Esophagus (tissue), 2 donors: ENCODE measurements at regions not wholly inside any gene's neighbourhood (a gene's known extent, or its start where the extent isn't known, plus 50 kb on each side); places are given as distances from the start of the nearest gene placed in this dataset.

Experiments used
- H3K27ac ChIP-seq, 2 donors: one replicate each; pipeline ENCODE4 v1.5.1; 2013; ENCODE audit warnings: low read depth in 2 of 2, mild to moderate bottlenecking in 2 of 2, inconsistent platforms in 1 of 2, low read length in 1 of 2, moderate library complexity in 1 of 2
- H3K27me3 ChIP-seq, 2 donors: one replicate each; pipeline ENCODE4 v1.6.1; 2013; ENCODE audit warnings: low read length in 2 of 2, control low read depth in 1 of 2, mild to moderate bottlenecking in 1 of 2; ENCODE audit not compliant: insufficient read depth in 2 of 2, control insufficient read depth in 1 of 2
- H3K36me3 ChIP-seq, 2 donors: one replicate each; pipeline ENCODE4 v1.6.1; 2013; ENCODE audit warnings: low read length in 1 of 2; ENCODE audit not compliant: control insufficient read depth in 2 of 2, insufficient read depth in 2 of 2
- H3K4me1 ChIP-seq, 2 donors: one replicate each; pipeline ENCODE4 v1.6.1; 2013; ENCODE audit warnings: low read length in 1 of 2; ENCODE audit not compliant: control insufficient read depth in 2 of 2, insufficient read depth in 2 of 2
- H3K4me3 ChIP-seq, 2 donors: one replicate each; pipeline ENCODE4 v1.5.1; 2013; ENCODE audit warnings: low read length in 2 of 2, mild to moderate bottlenecking in 2 of 2, low read depth in 1 of 2, moderate library complexity in 1 of 2
- H3K9me3 ChIP-seq, 2 donors: one replicate each; pipeline ENCODE4 v1.6.1; 2013; ENCODE audit warnings: mild to moderate bottlenecking in 2 of 2, low read depth in 1 of 2, low read length in 1 of 2, moderate library complexity in 1 of 2; ENCODE audit not compliant: control insufficient read depth in 2 of 2, insufficient read depth in 1 of 2
- WGBS, 2 donors: extraction: QIAGEN DNeasy Blood & Tissue Kit; methylation state at CpG; one replicate each; pipeline ENCODE4 v1.1.7; 2013; 5-methylcytosine and 5-hydroxymethylcytosine counted together
- donor health status: healthy with polysubstance abuse.
- donor health status: Bipolar disorder and iron deficiency.

- 78 to 85% methylated on average over 3 of the region's 3 CpGs for WGBS, 2 donors
- no peaks in the 10 kb centered on the region for H3K4me1 ChIP-seq
- H3K27ac ChIP-seq, result no peak overlapping the region
- H3K9me3 ChIP-seq, result no peaks in the 10 kb centered on the region
- no peaks in the 10 kb centered on the region for H3K36me3 ChIP-seq
- no peak overlapping the region for H3K4me3 ChIP-seq
- peaks cover 0 to 3% of the 10 kb centered on the region in 2 donors for H3K27me3 ChIP-seq
These were observed 456.2 kb downstream of the EPHA4 start for GRCh38 chr2:221115944-221116343.

GRCh38 chr2:221120643-221121042 lies 451.5 kb downstream of the EPHA4 start:
- H3K27me3 ChIP-seq, result peaks cover 0 to 3% of the 10 kb centered on the region in 2 donors
- H3K36me3 ChIP-seq, result no peaks in the 10 kb centered on the region
- no peak overlapping the region for H3K4me3 ChIP-seq
- 83 to 87% methylated on average over 2 of the region's 2 CpGs for WGBS, 2 donors
- H3K4me1 ChIP-seq, result no peaks in the 10 kb centered on the region
- no peaks in the 10 kb centered on the region for H3K9me3 ChIP-seq
- H3K27ac ChIP-seq, result no peak overlapping the region

DNA sequence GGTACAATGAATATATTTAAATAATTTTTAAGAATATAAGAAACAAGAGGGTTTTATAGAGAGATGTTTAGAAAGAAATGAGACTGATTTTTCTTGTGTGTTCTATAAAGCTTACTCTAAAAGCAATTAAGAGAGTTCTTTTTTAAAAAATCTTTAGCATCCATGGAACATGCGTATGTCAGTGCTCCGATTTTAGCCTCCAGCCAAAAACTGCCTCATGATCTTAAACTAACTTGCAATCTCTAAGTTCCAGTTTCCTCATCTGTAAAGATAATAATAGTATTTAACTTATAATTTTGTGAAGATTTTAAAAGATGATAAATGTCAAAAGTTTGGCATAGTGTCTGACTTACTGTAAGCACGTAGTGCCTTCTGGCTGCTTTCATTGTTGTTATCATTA lies 448.7 kb downstream of the EPHA4 start:
- Histone ChIP-seq H3K27me3 (peaks cover 0 to 3% of the 10 kb centered on the region in 2 donors), H3K36me3 (no peaks in the 10 kb centered on the region), H3K4me1 (no peaks in the 10 kb centered on the region), H3K4me3 (no peak overlapping the region), H3K9me3 (peaks cover 0 to 6% of the 10 kb centered on the region in 2 donors), H3K27ac (no peak overlapping the region)
- 73 to 77% methylated on average over 3 of the region's 3 CpGs for WGBS, 2 donors

DNA sequence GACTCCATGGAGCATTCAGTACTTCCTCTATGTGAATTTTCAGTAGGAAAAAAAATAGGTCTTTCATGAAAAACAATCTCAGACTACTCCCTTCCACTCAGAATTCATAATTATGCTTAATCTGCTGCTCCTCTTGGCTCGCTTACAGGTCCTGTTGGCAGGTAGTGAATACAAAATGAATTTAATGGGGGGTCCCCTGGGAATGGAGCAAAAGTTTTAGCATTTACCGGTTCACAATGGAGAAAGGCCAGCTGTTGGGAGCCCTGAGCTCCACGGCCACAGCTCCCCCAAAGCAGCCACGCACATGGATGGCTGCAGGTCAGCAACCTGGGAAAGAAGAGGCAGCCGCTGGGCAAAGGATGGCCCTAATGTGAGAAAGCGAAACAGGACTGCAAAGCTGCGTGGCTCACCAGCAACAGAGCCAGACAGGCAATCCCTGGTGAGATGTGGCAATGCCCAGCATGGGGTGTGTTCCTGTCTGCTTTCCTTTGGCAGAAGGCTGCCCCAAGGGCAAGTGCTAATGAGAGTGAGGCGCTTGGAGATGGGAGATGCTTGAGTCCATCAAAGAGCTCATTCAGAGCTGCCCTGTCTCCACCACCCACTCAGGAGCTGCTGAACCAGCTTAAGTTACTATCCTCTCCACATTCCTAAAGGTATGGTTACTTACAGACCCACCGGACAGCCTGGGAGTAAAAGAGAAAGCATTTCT lies 447.4 kb downstream of the EPHA4 start:
- no peaks in the 10 kb centered on the region for H3K36me3 ChIP-seq
- 43 to 53% methylated on average over 9 of the region's 9 CpGs for WGBS, 2 donors
- peaks cover 0 to 6% of the 10 kb centered on the region in 2 donors for H3K9me3 ChIP-seq
- H3K4me1 ChIP-seq, result no peaks in the 10 kb centered on the region
- no peaks in the 10 kb centered on the region for H3K27me3 ChIP-seq
- no peak overlapping the region for H3K4me3 ChIP-seq
- H3K27ac ChIP-seq, result no peak overlapping the region

DNA sequence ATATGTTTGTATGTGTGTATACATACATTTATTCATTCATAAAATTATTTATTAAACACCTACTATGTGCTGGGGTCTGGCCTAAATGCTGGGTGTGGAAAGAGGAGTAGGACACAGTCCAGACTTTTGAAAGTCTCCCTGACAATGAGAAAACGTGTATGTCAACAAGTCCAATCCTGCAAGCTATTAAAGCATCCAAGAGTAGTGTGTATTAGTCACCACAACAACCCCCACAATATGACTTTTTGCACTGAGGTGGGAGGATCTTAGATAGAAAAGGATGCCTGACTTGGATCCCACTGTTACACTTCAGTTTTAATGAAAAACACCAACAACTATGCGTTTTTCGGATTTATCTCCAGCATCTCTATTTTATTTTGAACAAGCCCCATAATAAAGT lies 446.4 kb downstream of the EPHA4 start:
- WGBS, 2 donors, result 43 to 55% methylated on average over 3 of the region's 3 CpGs

GRCh38 chr2:221129657-221130056 lies 442.4 kb downstream of the EPHA4 start:
- Histone ChIP-seq H3K27me3 (no peaks in the 10 kb centered on the region), H3K9me3 (peaks cover 0 to 6% of the 10 kb centered on the region in 2 donors), H3K4me3 (no peak overlapping the region), H3K36me3 (no peaks in the 10 kb centered on the region), H3K27ac (no peak overlapping the region), H3K4me1 (no peaks in the 10 kb centered on the region)
- 56 to 85% methylated on average over 1 of the region's 1 CpG for WGBS, 2 donors

More for the DNA sequence above, 446.4 kb downstream of the EPHA4 start:
- no peaks in the 10 kb centered on the region for H3K27me3 ChIP-seq
- no peaks in the 10 kb centered on the region for H3K36me3 ChIP-seq
- H3K9me3 ChIP-seq, result peaks cover 0 to 6% of the 10 kb centered on the region in 2 donors
- no peak overlapping the region for H3K4me3 ChIP-seq
- H3K27ac ChIP-seq, result no peak overlapping the region
- H3K4me1 ChIP-seq, result no peaks in the 10 kb centered on the region

DNA sequence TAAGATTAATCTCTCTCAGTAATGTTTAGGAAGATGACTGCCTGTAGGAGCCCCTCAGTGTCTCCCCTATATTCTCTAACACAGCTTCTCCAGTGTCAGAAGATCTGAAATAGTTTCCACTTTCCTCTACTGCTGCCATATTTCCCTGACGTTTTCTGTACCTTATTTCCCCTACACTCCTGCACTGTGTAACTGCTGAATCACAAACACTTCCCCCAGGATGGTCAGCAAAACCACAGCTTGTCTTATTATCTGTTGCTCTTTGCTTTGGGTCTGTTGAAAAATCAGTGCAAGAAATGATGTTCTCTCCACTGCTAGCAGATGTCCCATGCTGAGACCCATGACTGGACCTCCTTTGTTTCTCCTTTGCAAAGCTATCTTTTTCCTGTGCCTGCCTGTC lies 441.7 kb downstream of the EPHA4 start:
- no peaks in the 10 kb centered on the region for H3K4me1 ChIP-seq
- H3K9me3 ChIP-seq, result peaks cover 0 to 6% of the 10 kb centered on the region in 2 donors
- no peaks in the 10 kb centered on the region for H3K27me3 ChIP-seq
- H3K4me3 ChIP-seq, result no peak overlapping the region
- H3K27ac ChIP-seq, result no peak overlapping the region
- H3K36me3 ChIP-seq, result no peaks in the 10 kb centered on the region
- WGBS, 2 donors, result 42 to 49% methylated on average over 1 of the region's 1 CpG

DNA sequence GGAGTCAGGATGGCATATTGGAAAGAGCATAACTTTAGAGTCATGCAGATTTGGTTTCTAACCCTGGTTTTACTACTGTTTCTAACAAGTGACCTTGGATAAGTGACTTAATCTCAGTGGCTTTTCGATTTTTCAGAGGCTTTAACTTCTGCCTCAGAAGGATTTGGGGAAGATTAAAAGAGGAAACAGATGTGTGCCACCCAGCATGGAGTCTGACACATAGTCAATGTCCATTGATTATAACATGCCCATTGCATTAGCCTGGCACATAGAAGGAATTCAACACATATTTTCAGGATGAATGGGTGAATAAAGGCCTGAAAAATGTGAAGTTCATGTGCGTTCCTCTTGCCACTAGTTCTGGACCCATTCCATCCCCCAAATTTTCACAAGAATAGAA lies 438.2 kb downstream of the EPHA4 start:
- no peaks in the 10 kb centered on the region for H3K4me1 ChIP-seq

GRCh38 chr2:221134718-221135117 lies 437.4 kb downstream of the EPHA4 start:
- Histone ChIP-seq H3K4me1 (no peaks in the 10 kb centered on the region), H3K36me3 (no peaks in the 10 kb centered on the region), H3K27me3 (no peaks in the 10 kb centered on the region), H3K9me3 (no peaks in the 10 kb centered on the region), H3K27ac (no peak overlapping the region), H3K4me3 (no peak overlapping the region)
- 85 to 93% methylated on average over 3 of the region's 3 CpGs for WGBS, 2 donors

More for the DNA sequence above, 438.2 kb downstream of the EPHA4 start:
- WGBS, 2 donors, result 64 to 76% methylated on average over 2 of the region's 2 CpGs
- H3K36me3 ChIP-seq, result no peaks in the 10 kb centered on the region
- H3K9me3 ChIP-seq, result no peaks in the 10 kb centered on the region
- no peak overlapping the region for H3K4me3 ChIP-seq
- H3K27ac ChIP-seq, result no peak overlapping the region
- H3K27me3 ChIP-seq, result no peaks in the 10 kb centered on the region

- H3K4me1 ChIP-seq, result no peaks in the 10 kb centered on the region
- H3K27ac ChIP-seq, result no peak overlapping the region
- 54 to 67% methylated on average over 1 of the region's 1 CpG for WGBS, 2 donors
- H3K4me3 ChIP-seq, result no peak overlapping the region
- H3K36me3 ChIP-seq, result no peaks in the 10 kb centered on the region
- H3K27me3 ChIP-seq, result no peaks in the 10 kb centered on the region
- H3K9me3 ChIP-seq, result no peaks in the 10 kb centered on the region
These were observed 436.4 kb downstream of the EPHA4 start for GRCh38 chr2:221135699-221136098.
